ENCODE measurements at regions not wholly inside any gene's neighbourhood (a gene's known extent, or its start where the extent isn't known, plus 50 kb on each side); places are given as distances from the start of the nearest gene placed in this dataset.

DNA sequence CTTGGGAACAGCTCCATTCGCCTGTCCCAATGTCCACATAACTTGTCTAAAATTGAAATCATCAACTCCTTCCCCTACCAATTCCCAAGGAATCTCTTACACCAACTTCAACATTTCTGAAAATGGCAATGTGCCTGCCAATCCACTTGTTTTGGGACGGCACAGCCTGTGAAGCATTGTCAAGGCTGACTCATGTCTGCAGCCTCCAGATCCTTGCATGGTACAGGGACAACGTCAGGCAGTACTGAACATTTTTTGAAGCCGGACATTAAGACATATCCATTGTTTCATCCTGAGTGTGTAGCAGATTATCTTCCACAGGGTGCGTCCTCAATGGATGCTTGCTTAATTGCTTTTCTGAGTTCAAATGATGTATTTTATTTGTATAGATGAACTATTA lies 794.1 kb downstream of the BCL11B start (continued):
- TF ChIP-seq, protein P1, sequence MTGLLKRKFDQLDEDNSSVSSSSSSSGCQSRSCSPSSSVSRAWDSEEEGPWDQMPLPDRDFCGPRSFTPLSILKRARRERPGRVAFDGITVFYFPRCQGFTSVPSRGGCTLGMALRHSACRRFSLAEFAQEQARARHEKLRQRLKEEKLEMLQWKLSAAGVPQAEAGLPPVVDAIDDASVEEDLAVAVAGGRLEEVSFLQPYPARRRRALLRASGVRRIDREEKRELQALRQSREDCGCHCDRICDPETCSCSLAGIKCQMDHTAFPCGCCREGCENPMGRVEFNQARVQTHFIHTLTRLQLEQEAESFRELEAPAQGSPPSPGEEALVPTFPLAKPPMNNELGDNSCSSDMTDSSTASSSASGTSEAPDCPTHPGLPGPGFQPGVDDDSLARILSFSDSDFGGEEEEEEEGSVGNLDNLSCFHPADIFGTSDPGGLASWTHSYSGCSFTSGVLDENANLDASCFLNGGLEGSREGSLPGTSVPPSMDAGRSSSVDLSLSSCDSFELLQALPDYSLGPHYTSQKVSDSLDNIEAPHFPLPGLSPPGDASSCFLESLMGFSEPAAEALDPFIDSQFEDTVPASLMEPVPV (CRISPR knock-in tag; IDR thresholded peaks at IDR 0.05), result no peak
- no peak for TF ChIP-seq SNAI1 (CRISPR knock-in tag; IDR thresholded peaks at IDR 0.05; ENCODE audit: borderline replicate concordance)

DNA sequence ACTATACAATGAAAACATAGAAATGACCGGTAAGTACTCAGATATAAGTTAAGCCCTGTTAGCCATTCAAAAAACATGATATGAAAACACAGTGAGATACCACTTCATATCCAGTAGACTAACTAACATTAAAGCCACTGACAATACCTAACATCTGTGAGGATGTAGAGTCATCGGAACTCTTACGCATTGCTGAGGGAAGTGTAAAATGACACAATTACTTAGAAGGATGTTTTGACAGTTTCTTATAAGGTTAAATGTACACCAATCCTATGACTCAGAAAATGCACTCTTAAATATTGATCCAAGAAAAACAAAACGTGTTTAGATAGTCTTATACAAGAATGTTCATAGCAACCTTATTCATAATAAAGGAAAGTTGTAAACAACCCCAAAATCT lies 782.9 kb downstream of the BCL11B start:
- FAIRE-seq (no peak), ATAC-seq (no peak), DNase-seq (ENCODE audit: low spot score) (no peak)
- BruUV-seq (replicated peaks), result no TSS peak
- in situ Hi-C loops (cut with HindIII; ENCODE audit: extremely low pct_ligation_motif_present, low pct_unique_long_range_greater_than_20kb), result no loop called here
- no peaks in the 10 kb centered on the region for H3K4me1 ChIP-seq (ENCODE audit: insufficient read depth, low read length)
- H2AFZ ChIP-seq (ENCODE audit: low read length), result no peak overlapping the region
- H3K9me3 ChIP-seq (ENCODE audit: low read length), result peaks cover 62% of the 10 kb centered on the region
- no peak overlapping the region for H3K27ac ChIP-seq (ENCODE audit: extremely low read length, insufficient read depth, low read length)
- POLR2A ChIA-PET, result no interaction called here
- no peak overlapping the region for H3K4me3 ChIP-seq (replicated peaks in 1 of 3; ENCODE audit: insufficient read depth in 1 of 3, low read depth in 2 of 3, low read length in 3 of 3)
- CTCF ChIA-PET (ENCODE audit: low intra/inter-chr PET ratio, low total read pairs), result no interaction called here
- 48% methylated on average over 4 of the region's 4 CpGs for WGBS (ENCODE audit: low lambda C conversion rate)
- no peaks in the 10 kb centered on the region for H3K36me3 ChIP-seq (replicated peaks in 1 of 2; ENCODE audit: control insufficient read depth in 1 of 2, insufficient read depth in 2 of 2, low read length in 2 of 2)
- no peaks in the 10 kb centered on the region for H3K27me3 ChIP-seq (ENCODE audit: control insufficient read depth in 1 of 2, insufficient read depth in 2 of 2, low read length in 2 of 2)
- intact Hi-C loops (cut with micrococcal nuclease; ENCODE audit: unreplicated experiment), result no loop called here
- no peaks in the 10 kb centered on the region for H3K79me2 ChIP-seq (ENCODE audit: insufficient read depth, low read length)
- H3K9ac ChIP-seq (ENCODE audit: insufficient read depth, low read depth, low read length), result no peak overlapping the region
- H4K20me1 ChIP-seq (ENCODE audit: insufficient read depth, low read length), result no peaks in the 10 kb centered on the region
- no peak overlapping the region for H3K4me2 ChIP-seq (ENCODE audit: low read depth, low read length)
- TF ChIP-seq ZNF773 (CRISPR knock-in tag; IDR thresholded peaks at IDR 0.05; ENCODE audit: borderline replicate concordance) (no peak), FOXK1 (CRISPR knock-in tag; IDR thresholded peaks at IDR 0.05; ENCODE audit: borderline replicate concordance, low read depth) (no peak), MIER3 (CRISPR knock-in tag; IDR thresholded peaks at IDR 0.05; ENCODE audit: borderline replicate concordance) (no peak), PHF21A (CRISPR knock-in tag; IDR thresholded peaks at IDR 0.05) (no peak), ZSCAN31 (CRISPR knock-in tag; IDR thresholded peaks at IDR 0.05; ENCODE audit: low read depth) (no peak), SMARCC2 (IDR thresholded peaks at IDR 0.05) (no peak), ZNF672 (CRISPR knock-in tag; IDR thresholded peaks at IDR 0.05) (no peak)
- TF ChIP-seq, protein P2, sequence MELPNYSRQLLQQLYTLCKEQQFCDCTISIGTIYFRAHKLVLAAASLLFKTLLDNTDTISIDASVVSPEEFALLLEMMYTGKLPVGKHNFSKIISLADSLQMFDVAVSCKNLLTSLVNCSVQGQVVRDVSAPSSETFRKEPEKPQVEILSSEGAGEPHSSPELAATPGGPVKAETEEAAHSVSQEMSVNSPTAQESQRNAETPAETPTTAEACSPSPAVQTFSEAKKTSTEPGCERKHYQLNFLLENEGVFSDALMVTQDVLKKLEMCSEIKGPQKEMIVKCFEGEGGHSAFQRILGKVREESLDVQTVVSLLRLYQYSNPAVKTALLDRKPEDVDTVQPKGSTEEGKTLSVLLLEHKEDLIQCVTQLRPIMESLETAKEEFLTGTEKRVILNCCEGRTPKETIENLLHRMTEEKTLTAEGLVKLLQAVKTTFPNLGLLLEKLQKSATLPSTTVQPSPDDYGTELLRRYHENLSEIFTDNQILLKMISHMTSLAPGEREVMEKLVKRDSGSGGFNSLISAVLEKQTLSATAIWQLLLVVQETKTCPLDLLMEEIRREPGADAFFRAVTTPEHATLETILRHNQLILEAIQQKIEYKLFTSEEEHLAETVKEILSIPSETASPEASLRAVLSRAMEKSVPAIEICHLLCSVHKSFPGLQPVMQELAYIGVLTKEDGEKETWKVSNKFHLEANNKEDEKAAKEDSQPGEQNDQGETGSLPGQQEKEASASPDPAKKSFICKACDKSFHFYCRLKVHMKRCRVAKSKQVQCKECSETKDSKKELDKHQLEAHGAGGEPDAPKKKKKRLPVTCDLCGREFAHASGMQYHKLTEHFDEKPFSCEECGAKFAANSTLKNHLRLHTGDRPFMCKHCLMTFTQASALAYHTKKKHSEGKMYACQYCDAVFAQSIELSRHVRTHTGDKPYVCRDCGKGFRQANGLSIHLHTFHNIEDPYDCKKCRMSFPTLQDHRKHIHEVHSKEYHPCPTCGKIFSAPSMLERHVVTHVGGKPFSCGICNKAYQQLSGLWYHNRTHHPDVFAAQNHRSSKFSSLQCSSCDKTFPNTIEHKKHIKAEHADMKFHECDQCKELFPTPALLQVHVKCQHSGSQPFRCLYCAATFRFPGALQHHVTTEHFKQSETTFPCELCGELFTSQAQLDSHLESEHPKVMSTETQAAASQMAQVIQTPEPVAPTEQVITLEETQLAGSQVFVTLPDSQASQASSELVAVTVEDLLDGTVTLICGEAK (IDR thresholded peaks at IDR 0.05), result no peak
- TF ChIP-seq, protein P2 (CRISPR knock-in tag; IDR thresholded peaks at IDR 0.05), result no peak
- TF ChIP-seq, protein P3, sequence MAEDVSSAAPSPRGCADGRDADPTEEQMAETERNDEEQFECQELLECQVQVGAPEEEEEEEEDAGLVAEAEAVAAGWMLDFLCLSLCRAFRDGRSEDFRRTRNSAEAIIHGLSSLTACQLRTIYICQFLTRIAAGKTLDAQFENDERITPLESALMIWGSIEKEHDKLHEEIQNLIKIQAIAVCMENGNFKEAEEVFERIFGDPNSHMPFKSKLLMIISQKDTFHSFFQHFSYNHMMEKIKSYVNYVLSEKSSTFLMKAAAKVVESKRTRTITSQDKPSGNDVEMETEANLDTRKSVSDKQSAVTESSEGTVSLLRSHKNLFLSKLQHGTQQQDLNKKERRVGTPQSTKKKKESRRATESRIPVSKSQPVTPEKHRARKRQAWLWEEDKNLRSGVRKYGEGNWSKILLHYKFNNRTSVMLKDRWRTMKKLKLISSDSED (CRISPR knock-in tag; IDR thresholded peaks at IDR 0.05), result no peak

All from HepG2 (cell line).